OCI-LY1 (cell line): ENCODE measurements at regions not wholly inside any gene's neighbourhood (a gene's known extent, or its start where the extent isn't known, plus 50 kb on each side); places are given as distances from the start of the nearest gene placed in this dataset.

Experiments used
- H2AFZ ChIP-seq: fragments of 200-600 bp; sonication (generic), shearing (Covaris generic); 2 replicates; pipeline ENCODE4 v1.6.0; 2014; ENCODE audit warnings: antibody characterized with exemption, mild to moderate bottlenecking, low read length
- H3F3A ChIP-seq: fragments of 200-600 bp; sonication (generic), shearing (Covaris generic); 2 replicates; pipeline ENCODE4 v1.6.0; 2014; ENCODE audit warnings: mild to moderate bottlenecking, antibody characterized with exemption, low read length, moderate library complexity; ENCODE audit not compliant: insufficient read depth
- H3K27ac ChIP-seq: fragments of 200-600 bp; sonication (generic); 2 replicates; pipeline ENCODE4 v1.5.1; 2014; ENCODE audit warnings: low read length, mixed run types, mild to moderate bottlenecking, low read depth; ENCODE audit not compliant: poor library complexity, severe bottlenecking
- H3K27me3 ChIP-seq: fragments of 200-600 bp; sonication (generic); 2 replicates; pipeline ENCODE4 v1.6.0; 2014; ENCODE audit warnings: antibody characterized with exemption, mild to moderate bottlenecking, low read length, moderate library complexity; ENCODE audit not compliant: insufficient read depth
- H3K36me3 ChIP-seq: fragments of 200-600 bp; sonication (generic); 2 replicates; pipeline ENCODE4 v1.6.1; 2014; ENCODE audit warnings: mild to moderate bottlenecking, antibody characterized with exemption, low read length, moderate library complexity, mixed read lengths; ENCODE audit not compliant: insufficient read depth
- H3K4me1 ChIP-seq: fragments of 200-600 bp; sonication (generic); 2 replicates; pipeline ENCODE4 v1.5.1; 2014; ENCODE audit warnings: mild to moderate bottlenecking, low read length, moderate library complexity; ENCODE audit not compliant: insufficient read depth, severe bottlenecking
- H3K4me2 ChIP-seq: fragments of 200-600 bp; sonication (generic), shearing (Covaris generic); 2 replicates; pipeline ENCODE4 v1.6.1; 2014; ENCODE audit warnings: low read length
- H3K4me3 ChIP-seq: fragments of 200-600 bp; sonication (generic); 2 replicates; pipeline ENCODE4 v1.5.1; 2014; ENCODE audit warnings: low read length, low read depth, mild to moderate bottlenecking, mixed read lengths; ENCODE audit not compliant: poor library complexity, severe bottlenecking
- H3K79me2 ChIP-seq: fragments of 200-600 bp; shearing (Covaris generic); 2 replicates; pipeline ENCODE4 v1.6.1; 2016; ENCODE audit warnings: mixed run types, low read length, mixed read lengths; ENCODE audit not compliant: insufficient read depth
- H3K9ac ChIP-seq: fragments of 200-600 bp; sonication (generic), shearing (Covaris generic); 2 replicates; pipeline ENCODE4 v1.6.1; 2014; ENCODE audit warnings: mild to moderate bottlenecking, low read length, mixed read lengths
- H3K9me2 ChIP-seq: fragments of 200-600 bp; sonication (generic), shearing (Covaris generic); 2 replicates; pipeline ENCODE4 v1.6.1; 2014; ENCODE audit warnings: low read depth, mild to moderate bottlenecking, low read length, mixed read lengths
- H3K9me3 ChIP-seq: fragments of 200-600 bp; shearing (Covaris generic); 2 replicates; pipeline ENCODE4 v1.6.1; 2014; ENCODE audit warnings: low read length, mixed read lengths
- H4K20me1 ChIP-seq: fragments of 200-600 bp; sonication (generic), shearing (Covaris generic); 2 replicates; pipeline ENCODE4 v1.6.0; 2016; ENCODE audit warnings: mild to moderate bottlenecking, low read length; ENCODE audit not compliant: insufficient read depth
- EZH2 ChIP-seq: fragments of 200-600 bp; sonication (generic), shearing (Covaris generic); IDR thresholded peaks from 2 replicates; pipeline ENCODE4 v1.8.0; 2017; ENCODE audit warnings: borderline replicate concordance, mixed run types, mild to moderate bottlenecking, antibody characterized with exemption, low read length, moderate library complexity, mixed read lengths
- TF ChIP-seq, protein P1 (sequence below): fragments of 200-600 bp; sonication (generic), shearing (Covaris generic); IDR thresholded peaks from 2 replicates; pipeline ENCODE4 v1.5.1; 2017; ENCODE audit warnings: mild to moderate bottlenecking, antibody characterized with exemption, low read length, moderate library complexity, mixed read lengths

- no peak overlapping the region for H3K4me2 ChIP-seq
- no peak overlapping the region for H3K4me3 ChIP-seq
- H3F3A ChIP-seq: no peaks in the 10 kb centered on the region
- H3K36me3 ChIP-seq: no peaks in the 10 kb centered on the region
- no peak overlapping the region for H2AFZ ChIP-seq
- no peak overlapping the region for H3K9ac ChIP-seq
- no peaks in the 10 kb centered on the region for H3K9me2 ChIP-seq
- no peak overlapping the region for H3K27ac ChIP-seq
- no peaks in the 10 kb centered on the region for H3K4me1 ChIP-seq
- no peaks in the 10 kb centered on the region for H3K9me3 ChIP-seq
- no peaks in the 10 kb centered on the region for H4K20me1 ChIP-seq
- no peak for TF ChIP-seq EZH2
- TF ChIP-seq, protein P1, sequence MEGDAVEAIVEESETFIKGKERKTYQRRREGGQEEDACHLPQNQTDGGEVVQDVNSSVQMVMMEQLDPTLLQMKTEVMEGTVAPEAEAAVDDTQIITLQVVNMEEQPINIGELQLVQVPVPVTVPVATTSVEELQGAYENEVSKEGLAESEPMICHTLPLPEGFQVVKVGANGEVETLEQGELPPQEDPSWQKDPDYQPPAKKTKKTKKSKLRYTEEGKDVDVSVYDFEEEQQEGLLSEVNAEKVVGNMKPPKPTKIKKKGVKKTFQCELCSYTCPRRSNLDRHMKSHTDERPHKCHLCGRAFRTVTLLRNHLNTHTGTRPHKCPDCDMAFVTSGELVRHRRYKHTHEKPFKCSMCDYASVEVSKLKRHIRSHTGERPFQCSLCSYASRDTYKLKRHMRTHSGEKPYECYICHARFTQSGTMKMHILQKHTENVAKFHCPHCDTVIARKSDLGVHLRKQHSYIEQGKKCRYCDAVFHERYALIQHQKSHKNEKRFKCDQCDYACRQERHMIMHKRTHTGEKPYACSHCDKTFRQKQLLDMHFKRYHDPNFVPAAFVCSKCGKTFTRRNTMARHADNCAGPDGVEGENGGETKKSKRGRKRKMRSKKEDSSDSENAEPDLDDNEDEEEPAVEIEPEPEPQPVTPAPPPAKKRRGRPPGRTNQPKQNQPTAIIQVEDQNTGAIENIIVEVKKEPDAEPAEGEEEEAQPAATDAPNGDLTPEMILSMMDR: no peak
- H3K27me3 ChIP-seq: no peaks in the 10 kb centered on the region
- H3K79me2 ChIP-seq: no peaks in the 10 kb centered on the region
These were observed 308.6 kb upstream of the TNP1 start for GRCh38 chr2:217168496-217168895.

DNA sequence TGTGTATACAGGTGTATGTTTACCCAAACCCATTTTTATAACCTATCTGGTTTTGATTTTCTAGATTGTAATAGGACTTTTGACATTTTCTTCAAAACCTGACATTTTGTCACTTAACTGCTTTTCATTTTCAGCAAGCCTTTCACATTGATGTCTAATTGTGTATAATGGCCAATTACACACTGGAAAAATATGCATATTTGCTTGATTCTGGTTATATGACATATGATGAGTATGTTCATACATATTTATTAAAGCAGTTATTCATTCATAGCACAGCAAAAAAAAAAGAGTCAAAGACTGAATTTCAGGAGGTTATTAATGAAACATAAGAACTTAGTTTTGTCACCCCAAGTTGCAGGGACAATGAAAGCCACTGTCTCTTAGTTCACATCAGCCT, 307.7 kb upstream of the TNP1 start:
- Histone ChIP-seq H3K9me2 (no peaks in the 10 kb centered on the region), H3K79me2 (no peaks in the 10 kb centered on the region), H3K27me3 (no peaks in the 10 kb centered on the region), H4K20me1 (no peaks in the 10 kb centered on the region), H3K4me3 (no peak overlapping the region), H3K9me3 (no peaks in the 10 kb centered on the region), H3K4me1 (no peaks in the 10 kb centered on the region), H3K27ac (no peak overlapping the region), H3F3A (no peaks in the 10 kb centered on the region), H2AFZ (no peak overlapping the region), H3K36me3 (no peaks in the 10 kb centered on the region), H3K9ac (no peak overlapping the region), H3K4me2 (no peak overlapping the region)
- TF ChIP-seq, protein P1: no peak
- TF ChIP-seq EZH2: no peak

DNA sequence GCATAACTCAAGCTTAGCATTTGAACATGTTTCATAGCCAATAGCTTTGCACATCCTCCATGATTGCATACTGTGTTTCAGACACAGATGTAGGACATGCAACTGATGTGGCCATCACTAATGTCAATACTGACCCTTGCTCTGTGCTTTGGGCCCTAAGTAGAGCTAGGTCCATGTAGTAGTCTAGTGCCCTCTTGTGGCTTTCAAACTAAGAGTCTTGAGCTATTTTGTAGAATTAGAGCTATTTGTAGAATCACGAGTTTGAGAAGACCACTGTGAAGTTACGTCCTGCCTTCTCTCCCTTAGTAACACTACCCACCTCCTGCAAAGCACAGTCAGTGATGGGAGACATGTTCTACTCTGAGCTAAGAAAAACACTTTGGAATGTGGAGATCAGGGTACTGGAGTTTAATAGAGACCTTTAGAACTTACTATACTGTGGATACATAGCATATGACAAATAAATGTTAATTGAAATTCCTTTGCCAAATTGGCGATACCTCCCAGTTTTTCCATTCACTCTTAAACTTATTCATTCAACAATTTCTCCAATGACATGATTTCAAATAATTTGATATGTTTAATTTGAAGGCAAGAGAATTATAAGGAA, 306.5 kb upstream of the TNP1 start:
- H3K4me3 ChIP-seq: no peak overlapping the region
- H3K4me1 ChIP-seq: no peaks in the 10 kb centered on the region
- H3K4me2 ChIP-seq: no peak overlapping the region
- no peak overlapping the region for H3K9ac ChIP-seq
- H4K20me1 ChIP-seq: no peaks in the 10 kb centered on the region
- no peak for TF ChIP-seq EZH2
- TF ChIP-seq, protein P1: peak; percentile 41; the same call in 1 of the 2 replicates
- no peak overlapping the region for H3K27ac ChIP-seq
- no peaks in the 10 kb centered on the region for H3K9me3 ChIP-seq
- H3F3A ChIP-seq: no peaks in the 10 kb centered on the region
- H3K79me2 ChIP-seq: no peaks in the 10 kb centered on the region
- no peaks in the 10 kb centered on the region for H3K36me3 ChIP-seq
- H2AFZ ChIP-seq: no peak overlapping the region
- H3K27me3 ChIP-seq: no peaks in the 10 kb centered on the region
- H3K9me2 ChIP-seq: no peaks in the 10 kb centered on the region
